ENCODE measurements at regions not wholly inside any gene's neighbourhood (a gene's known extent, or its start where the extent isn't known, plus 50 kb on each side); places are given as distances from the start of the nearest gene placed in this dataset.

DNA sequence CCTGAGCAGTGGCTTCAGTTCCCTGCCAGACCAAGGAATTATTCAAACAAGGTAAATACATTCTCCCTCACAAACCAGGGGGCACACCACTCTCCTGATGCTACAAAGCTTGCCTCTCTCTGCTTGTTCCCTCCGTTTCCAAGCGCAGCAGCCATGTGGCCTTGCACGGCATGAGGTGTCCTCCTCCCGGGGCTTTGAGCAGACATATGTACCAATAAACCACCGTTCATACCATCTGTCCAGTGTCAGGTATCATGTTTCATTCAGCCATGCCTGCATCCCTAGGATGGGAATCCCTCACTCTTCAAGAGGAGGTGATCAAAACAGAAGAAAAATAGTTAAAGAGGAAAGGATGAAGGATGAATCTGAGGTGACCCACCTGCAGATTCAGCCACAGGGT, 282.7 kb downstream of the ENC1 start:
- TF ChIP-seq, protein P1, sequence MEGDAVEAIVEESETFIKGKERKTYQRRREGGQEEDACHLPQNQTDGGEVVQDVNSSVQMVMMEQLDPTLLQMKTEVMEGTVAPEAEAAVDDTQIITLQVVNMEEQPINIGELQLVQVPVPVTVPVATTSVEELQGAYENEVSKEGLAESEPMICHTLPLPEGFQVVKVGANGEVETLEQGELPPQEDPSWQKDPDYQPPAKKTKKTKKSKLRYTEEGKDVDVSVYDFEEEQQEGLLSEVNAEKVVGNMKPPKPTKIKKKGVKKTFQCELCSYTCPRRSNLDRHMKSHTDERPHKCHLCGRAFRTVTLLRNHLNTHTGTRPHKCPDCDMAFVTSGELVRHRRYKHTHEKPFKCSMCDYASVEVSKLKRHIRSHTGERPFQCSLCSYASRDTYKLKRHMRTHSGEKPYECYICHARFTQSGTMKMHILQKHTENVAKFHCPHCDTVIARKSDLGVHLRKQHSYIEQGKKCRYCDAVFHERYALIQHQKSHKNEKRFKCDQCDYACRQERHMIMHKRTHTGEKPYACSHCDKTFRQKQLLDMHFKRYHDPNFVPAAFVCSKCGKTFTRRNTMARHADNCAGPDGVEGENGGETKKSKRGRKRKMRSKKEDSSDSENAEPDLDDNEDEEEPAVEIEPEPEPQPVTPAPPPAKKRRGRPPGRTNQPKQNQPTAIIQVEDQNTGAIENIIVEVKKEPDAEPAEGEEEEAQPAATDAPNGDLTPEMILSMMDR (IDR thresholded peaks at IDR 0.05) = no peak
- TF ChIP-seq EZH2 (IDR thresholded peaks at IDR 0.05) (no peak), EZH2phosphoT487 (IDR thresholded peaks at IDR 0.05) (no peak)
